HEK293 (cell line): ENCODE measurements at regions not wholly inside any gene's neighbourhood (a gene's known extent, or its start where the extent isn't known, plus 50 kb on each side); places are given as distances from the start of the nearest gene placed in this dataset.

Source experiments
- EGR2 ChIP-seq: fragments of 450-650 bp; formaldehyde crosslinking; IDR thresholded peaks from 2 replicates; pipeline ENCODE4 v1.5.1; 2016; ENCODE audit warnings: low read depth, missing biosample characterization, missing genetic modification characterization
- ZBTB1 ChIP-seq: fragments of 450-650 bp; formaldehyde crosslinking; IDR thresholded peaks from 2 replicates; pipeline ENCODE4 v1.5.1; 2016; ENCODE audit warnings: missing biosample characterization, missing genetic modification characterization
- ZBTB49 ChIP-seq: fragments of 450-650 bp; formaldehyde crosslinking; IDR thresholded peaks from 2 replicates; pipeline ENCODE4 v1.5.1; 2016; ENCODE audit warnings: missing biosample characterization, missing genetic modification characterization, low read depth
- ZNF248 ChIP-seq: fragments of 450-650 bp; formaldehyde crosslinking; IDR thresholded peaks from 2 replicates; pipeline ENCODE4 v1.5.1; 2017; ENCODE audit warnings: missing biosample characterization, missing genetic modification characterization
- ZNF335 ChIP-seq: fragments of 450-650 bp; formaldehyde crosslinking; conservative IDR thresholded peaks from 2 replicates; pipeline ENCODE4 v1.5.1; 2016; ENCODE audit warnings: missing biosample characterization, missing genetic modification characterization
- ZNF561 ChIP-seq: fragments of 450-650 bp; IDR thresholded peaks from 2 replicates; pipeline ENCODE4 v1.5.1; 2018; ENCODE audit warnings: missing biosample characterization, missing genetic modification characterization, borderline replicate concordance
- ZNF707 ChIP-seq: fragments of 450-650 bp; formaldehyde crosslinking; IDR thresholded peaks from 2 replicates; pipeline ENCODE4 v1.5.1; 2016; ENCODE audit warnings: missing biosample characterization, missing genetic modification characterization
- ZNF792 ChIP-seq: fragments of 450-650 bp; formaldehyde crosslinking; IDR thresholded peaks from 2 replicates; pipeline ENCODE4 v1.5.1; 2016; ENCODE audit warnings: missing biosample characterization, missing genetic modification characterization
- ZSCAN30 ChIP-seq: fragments of 450-650 bp; IDR thresholded peaks from 2 replicates; pipeline ENCODE4 v1.5.1; 2018; ENCODE audit warnings: missing biosample characterization, mild to moderate bottlenecking, missing genetic modification characterization, moderate library complexity
- TF ChIP-seq, protein P1 (sequence below): fragments of 450-650 bp; formaldehyde crosslinking; IDR thresholded peaks from 2 replicates; pipeline ENCODE4 v1.5.1; 2016; ENCODE audit warnings: missing biosample characterization, missing genetic modification characterization

GRCh38 chr10:53528974-53529373 is 756.4 kb upstream of the MBL2 start:
- TF ChIP-seq, protein P1, sequence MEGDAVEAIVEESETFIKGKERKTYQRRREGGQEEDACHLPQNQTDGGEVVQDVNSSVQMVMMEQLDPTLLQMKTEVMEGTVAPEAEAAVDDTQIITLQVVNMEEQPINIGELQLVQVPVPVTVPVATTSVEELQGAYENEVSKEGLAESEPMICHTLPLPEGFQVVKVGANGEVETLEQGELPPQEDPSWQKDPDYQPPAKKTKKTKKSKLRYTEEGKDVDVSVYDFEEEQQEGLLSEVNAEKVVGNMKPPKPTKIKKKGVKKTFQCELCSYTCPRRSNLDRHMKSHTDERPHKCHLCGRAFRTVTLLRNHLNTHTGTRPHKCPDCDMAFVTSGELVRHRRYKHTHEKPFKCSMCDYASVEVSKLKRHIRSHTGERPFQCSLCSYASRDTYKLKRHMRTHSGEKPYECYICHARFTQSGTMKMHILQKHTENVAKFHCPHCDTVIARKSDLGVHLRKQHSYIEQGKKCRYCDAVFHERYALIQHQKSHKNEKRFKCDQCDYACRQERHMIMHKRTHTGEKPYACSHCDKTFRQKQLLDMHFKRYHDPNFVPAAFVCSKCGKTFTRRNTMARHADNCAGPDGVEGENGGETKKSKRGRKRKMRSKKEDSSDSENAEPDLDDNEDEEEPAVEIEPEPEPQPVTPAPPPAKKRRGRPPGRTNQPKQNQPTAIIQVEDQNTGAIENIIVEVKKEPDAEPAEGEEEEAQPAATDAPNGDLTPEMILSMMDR (tag by site-specific recombination): no peak
- TF ChIP-seq ZNF248 (no peak), ZNF707 (tag by site-specific recombination) (no peak), ZNF792 (tag by site-specific recombination) (no peak), ZNF335 (tag by site-specific recombination) (no peak), ZBTB49 (tag by site-specific recombination) (no peak), EGR2 (tag by site-specific recombination) (no peak), ZBTB1 (tag by site-specific recombination) (no peak), ZNF561 (no peak), ZSCAN30 (tag by site-specific recombination) (no peak)
